Sigmoid colon (tissue), 4 donors: ENCODE measurements at regions not wholly inside any gene's neighbourhood (a gene's known extent, or its start where the extent isn't known, plus 50 kb on each side); places are given as distances from the start of the nearest gene placed in this dataset.

Experiments used
- CTCF ChIP-seq, 4 experiments: fragments of 450-650 bp in 3 of 4; fragments of 200-600 bp in 1 of 4; IDR thresholded peaks; one replicate each; pipeline ENCODE4 v1.5.1; 2016 to 2019; ENCODE audit warnings: antibody characterized with exemption in 4 of 4, mild to moderate bottlenecking in 3 of 4, moderate library complexity in 2 of 4
- POLR2A ChIP-seq, 2 donors: fragments of 450-650 bp; IDR thresholded peaks; one replicate each; pipeline ENCODE4 v1.6.1; 2016; ENCODE audit warnings: antibody characterized with exemption in 2 of 2, mild to moderate bottlenecking in 2 of 2, moderate library complexity in 2 of 2
- POLR2AphosphoS5 ChIP-seq, 4 donors: sonication (generic); formaldehyde crosslinking; IDR thresholded peaks; one replicate each; pipeline ENCODE4 v1.6.1; 2017; ENCODE audit warnings: antibody characterized with exemption in 4 of 4

- TF ChIP-seq POLR2AphosphoS5 (IDR thresholded peaks at IDR 0.05) (no peak), CTCF (IDR thresholded peaks at IDR 0.05) (no peak), POLR2A (IDR thresholded peaks at IDR 0.05) (no peak)
Measured at GRCh38 chr16:51752438-51752995, 601.4 kb upstream of the SALL1 start.
